ENCODE measurements at regions not wholly inside any gene's neighbourhood (a gene's known extent, or its start where the extent isn't known, plus 50 kb on each side); places are given as distances from the start of the nearest gene placed in this dataset.
"Not testable (repeated sequence)": the region's sequence is repeated elsewhere in the genome, so short reads cannot be mapped to it uniquely, and the experiment has no call there.

DNA sequence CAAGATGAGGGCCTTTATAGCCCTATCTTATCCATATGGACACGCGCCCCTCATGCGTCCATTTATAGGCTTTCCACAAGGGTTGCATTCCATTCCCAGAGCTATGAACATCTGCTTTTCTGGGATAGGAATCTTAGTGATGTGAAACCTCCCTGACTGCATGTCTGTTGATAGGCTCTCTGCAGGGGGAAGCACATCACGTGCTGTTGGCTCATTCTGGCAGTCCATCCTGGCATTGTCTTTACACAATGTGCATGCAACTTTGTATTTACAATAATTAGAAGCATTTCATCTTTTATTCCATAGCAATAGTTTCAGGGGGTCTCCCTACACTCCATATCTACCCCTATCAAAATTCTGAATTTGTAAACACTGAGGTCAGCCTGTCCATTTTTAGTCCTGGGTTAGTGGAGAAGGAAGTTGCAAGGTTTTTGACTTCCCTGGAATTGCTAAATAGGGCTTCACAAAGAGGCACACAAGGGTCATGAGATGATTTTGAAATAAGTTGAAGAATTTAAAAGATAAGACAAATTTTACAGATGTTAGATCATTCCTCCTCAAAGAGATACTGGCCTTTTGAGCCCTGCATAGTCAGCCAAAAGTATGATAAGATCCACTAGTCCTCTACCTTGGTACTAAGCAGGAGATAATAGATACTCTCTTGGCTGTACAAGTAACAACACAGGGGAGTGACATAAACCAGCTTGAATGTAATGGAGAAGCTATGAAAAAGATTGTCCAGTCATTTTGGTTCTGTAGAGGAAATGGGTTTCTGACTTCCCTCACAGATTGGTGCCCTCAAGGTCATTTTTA, 98.7 kb upstream of the GPR141 start:
- H3K9me3 ChIP-seq (ENCODE audit: control insufficient read depth in 2 of 2, insufficient read depth in 1 of 2, low read length in 1 of 2); H3K27me3 ChIP-seq (ENCODE audit: control insufficient read depth in 2 of 2, insufficient read depth in 1 of 2, low read length in 1 of 2); H3K36me3 ChIP-seq (ENCODE audit: control insufficient read depth in 2 of 2, insufficient read depth in 2 of 2, low read length in 1 of 2); H3K27ac ChIP-seq (ENCODE audit: low read depth in 1 of 2, low read length in 1 of 2); DNase-seq (ENCODE audit: low read depth in 6 of 9, low spot score in 9 of 9); H3K4me1 ChIP-seq (ENCODE audit: control insufficient read depth in 2 of 2, insufficient read depth in 2 of 2, low read length in 2 of 2); H3K4me3 ChIP-seq (ENCODE audit: low read length in 2 of 2): not testable (repeated sequence)
- 83% methylated on average over 4 of the region's 4 CpGs for WGBS

DNA sequence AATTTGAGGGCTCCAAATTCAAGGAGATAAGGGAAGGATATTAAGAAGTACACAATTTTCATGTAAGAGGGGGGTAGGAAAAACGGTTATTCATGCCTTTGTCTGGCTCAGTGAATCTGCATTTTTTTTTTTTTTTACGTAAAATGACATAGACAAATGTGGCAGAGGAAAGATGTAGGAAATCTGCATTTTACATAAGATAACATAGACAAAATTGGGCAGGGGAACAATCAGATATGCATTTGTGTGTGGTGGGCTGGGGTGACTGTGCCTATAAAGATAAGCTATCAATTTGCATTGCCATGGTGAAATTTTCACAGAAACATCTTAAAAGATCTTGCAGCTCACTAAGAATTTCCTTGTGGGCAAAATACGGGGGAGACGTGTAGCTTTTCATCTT, 92.7 kb upstream of the GPR141 start:
- 48% methylated on average over 4 of the region's 4 CpGs for WGBS
- Histone ChIP-seq H3K36me3 (ENCODE audit: control insufficient read depth in 2 of 2, insufficient read depth in 2 of 2, low read length in 1 of 2) (no peaks in the 10 kb centered on the region), H3K27ac (ENCODE audit: low read depth in 1 of 2, low read length in 1 of 2) (no peak overlapping the region), H3K4me1 (ENCODE audit: control insufficient read depth in 2 of 2, insufficient read depth in 2 of 2, low read length in 2 of 2) (no peaks in the 10 kb centered on the region), H3K9me3 (ENCODE audit: control insufficient read depth in 2 of 2, insufficient read depth in 1 of 2, low read length in 1 of 2) (no peaks in the 10 kb centered on the region), H3K4me3 (ENCODE audit: low read length in 2 of 2) (no peak overlapping the region), H3K27me3 (ENCODE audit: control insufficient read depth in 2 of 2, insufficient read depth in 1 of 2, low read length in 1 of 2) (no peaks in the 10 kb centered on the region)
- DNase-seq (ENCODE audit: low read depth in 6 of 9, low spot score in 9 of 9) = no peak

DNA sequence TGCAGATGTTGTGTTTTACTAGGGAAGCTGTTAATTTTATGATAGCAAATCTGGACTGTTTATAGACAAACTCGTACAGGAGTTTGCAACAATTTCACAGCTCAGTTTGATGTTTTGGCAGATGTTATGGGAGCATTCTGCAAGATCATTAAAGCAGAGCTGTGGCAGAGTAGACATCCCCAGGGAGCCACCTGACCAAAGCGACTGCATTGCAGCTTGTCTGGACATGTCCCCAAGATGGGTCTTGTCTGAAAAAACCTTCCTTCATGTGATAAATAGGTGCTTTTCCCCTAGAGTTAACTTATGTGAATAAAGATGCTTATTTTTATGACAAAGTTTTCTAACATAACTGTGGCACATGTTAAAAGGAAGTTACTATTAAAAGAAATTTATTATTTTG, 91.2 kb upstream of the GPR141 start:
- no peaks in the 10 kb centered on the region for H3K4me1 ChIP-seq (ENCODE audit: control insufficient read depth in 2 of 2, insufficient read depth in 2 of 2, low read length in 2 of 2)
- H3K27ac ChIP-seq (ENCODE audit: low read depth in 1 of 2, low read length in 1 of 2) = no peak overlapping the region
- no peaks in the 10 kb centered on the region for H3K9me3 ChIP-seq (ENCODE audit: control insufficient read depth in 2 of 2, insufficient read depth in 1 of 2, low read length in 1 of 2)
- WGBS = 88% methylated on average over 2 of the region's 2 CpGs
- no peaks in the 10 kb centered on the region for H3K27me3 ChIP-seq (ENCODE audit: control insufficient read depth in 2 of 2, insufficient read depth in 1 of 2, low read length in 1 of 2)
- no peak for DNase-seq (ENCODE audit: low read depth in 6 of 9, low spot score in 9 of 9)
- H3K4me3 ChIP-seq (ENCODE audit: low read length in 2 of 2) = no peak overlapping the region
- no peaks in the 10 kb centered on the region for H3K36me3 ChIP-seq (ENCODE audit: control insufficient read depth in 2 of 2, insufficient read depth in 2 of 2, low read length in 1 of 2)

DNA sequence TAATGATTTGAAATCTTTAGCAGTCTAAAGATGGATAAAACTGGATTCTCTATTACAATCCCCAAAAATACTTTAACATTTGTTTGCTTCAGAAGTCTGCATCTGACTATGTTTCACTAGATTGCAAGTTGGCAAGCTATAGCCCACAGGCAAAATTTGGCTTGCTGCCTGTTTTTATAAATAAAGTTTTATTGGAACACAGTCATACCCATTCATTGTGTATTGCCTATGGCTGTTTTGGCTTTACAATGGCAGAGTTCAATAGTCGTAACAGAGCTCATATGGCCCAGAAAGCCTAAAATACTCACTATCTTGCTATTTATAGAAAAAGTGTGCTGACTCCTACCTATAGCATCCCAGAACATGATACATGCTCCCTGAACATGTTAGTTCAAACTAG, 89.0 kb upstream of the GPR141 start:
- Histone ChIP-seq H3K36me3 (ENCODE audit: control insufficient read depth in 2 of 2, insufficient read depth in 2 of 2, low read length in 1 of 2) (no peaks in the 10 kb centered on the region), H3K27ac (ENCODE audit: low read depth in 1 of 2, low read length in 1 of 2) (no peak overlapping the region), H3K4me1 (ENCODE audit: control insufficient read depth in 2 of 2, insufficient read depth in 2 of 2, low read length in 2 of 2) (no peaks in the 10 kb centered on the region), H3K9me3 (ENCODE audit: control insufficient read depth in 2 of 2, insufficient read depth in 1 of 2, low read length in 1 of 2) (no peaks in the 10 kb centered on the region), H3K27me3 (ENCODE audit: control insufficient read depth in 2 of 2, insufficient read depth in 1 of 2, low read length in 1 of 2) (no peaks in the 10 kb centered on the region), H3K4me3 (ENCODE audit: low read length in 2 of 2) (no peak overlapping the region)
- no peak for DNase-seq (ENCODE audit: low read depth in 6 of 9, low spot score in 9 of 9)
- WGBS = 97% methylated on average over 1 of the region's 1 CpG

DNA sequence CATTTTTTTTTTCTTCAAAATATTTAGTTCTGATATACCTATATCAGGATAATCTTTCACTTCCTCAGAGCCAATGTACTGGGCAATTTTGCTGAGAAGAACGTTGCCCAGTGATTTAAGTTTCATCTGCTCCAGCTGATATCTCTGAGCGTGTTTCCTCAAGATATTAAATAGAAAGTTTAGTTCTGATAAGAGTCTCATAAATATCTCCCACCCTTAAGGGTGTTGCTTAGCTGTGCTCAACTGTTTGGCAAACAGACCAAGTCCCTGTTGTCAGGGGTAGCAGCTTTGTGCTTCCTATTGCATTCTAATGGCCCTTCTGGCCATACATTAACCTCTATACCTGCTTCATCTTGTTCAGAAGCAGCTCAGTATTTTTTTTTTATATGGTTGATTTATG, 84.7 kb upstream of the GPR141 start:
- 26% methylated on average over 2 of the region's 2 CpGs for WGBS
- H3K4me1 ChIP-seq (ENCODE audit: control insufficient read depth in 2 of 2, insufficient read depth in 2 of 2, low read length in 2 of 2) = no peaks in the 10 kb centered on the region
- no peak for DNase-seq (ENCODE audit: low read depth in 6 of 9, low spot score in 9 of 9)
- no peak overlapping the region for H3K4me3 ChIP-seq (ENCODE audit: low read length in 2 of 2)
- H3K36me3 ChIP-seq (ENCODE audit: control insufficient read depth in 2 of 2, insufficient read depth in 2 of 2, low read length in 1 of 2) = no peaks in the 10 kb centered on the region
- H3K27me3 ChIP-seq (ENCODE audit: control insufficient read depth in 2 of 2, insufficient read depth in 1 of 2, low read length in 1 of 2) = no peaks in the 10 kb centered on the region
- no peak overlapping the region for H3K27ac ChIP-seq (ENCODE audit: low read depth in 1 of 2, low read length in 1 of 2)
- no peaks in the 10 kb centered on the region for H3K9me3 ChIP-seq (ENCODE audit: control insufficient read depth in 2 of 2, insufficient read depth in 1 of 2, low read length in 1 of 2)

DNA sequence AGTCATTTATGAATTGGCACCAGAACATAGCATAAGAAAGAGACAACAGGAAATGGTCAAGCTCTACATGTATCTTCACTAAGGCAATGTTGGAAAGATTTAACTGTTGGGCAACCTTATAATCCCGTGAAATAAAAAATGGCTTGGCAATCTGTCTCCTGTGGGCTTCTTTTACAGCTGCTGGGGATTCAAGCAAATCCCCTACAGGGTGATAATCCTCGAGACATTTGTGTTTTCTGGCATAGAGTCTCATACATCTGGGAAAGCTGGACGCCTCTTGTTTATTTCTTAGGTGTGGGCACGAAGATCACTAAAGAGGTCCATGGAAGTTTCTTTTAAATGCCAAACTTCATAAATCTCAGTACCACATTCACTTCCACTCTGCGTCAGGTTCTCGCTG, 82.2 kb upstream of the GPR141 start:
- no peak overlapping the region for H3K27ac ChIP-seq (ENCODE audit: low read depth in 1 of 2, low read length in 1 of 2)
- H3K36me3 ChIP-seq (ENCODE audit: control insufficient read depth in 2 of 2, insufficient read depth in 2 of 2, low read length in 1 of 2) = no peaks in the 10 kb centered on the region
- WGBS = 95% methylated on average over 6 of the region's 6 CpGs
- no peak for DNase-seq (ENCODE audit: low read depth in 6 of 9, low spot score in 9 of 9)
- H3K9me3 ChIP-seq (ENCODE audit: control insufficient read depth in 2 of 2, insufficient read depth in 1 of 2, low read length in 1 of 2) = no peaks in the 10 kb centered on the region
- H3K27me3 ChIP-seq (ENCODE audit: control insufficient read depth in 2 of 2, insufficient read depth in 1 of 2, low read length in 1 of 2) = no peaks in the 10 kb centered on the region
- no peak overlapping the region for H3K4me3 ChIP-seq (ENCODE audit: low read length in 2 of 2)
- no peaks in the 10 kb centered on the region for H3K4me1 ChIP-seq (ENCODE audit: control insufficient read depth in 2 of 2, insufficient read depth in 2 of 2, low read length in 2 of 2)

DNA sequence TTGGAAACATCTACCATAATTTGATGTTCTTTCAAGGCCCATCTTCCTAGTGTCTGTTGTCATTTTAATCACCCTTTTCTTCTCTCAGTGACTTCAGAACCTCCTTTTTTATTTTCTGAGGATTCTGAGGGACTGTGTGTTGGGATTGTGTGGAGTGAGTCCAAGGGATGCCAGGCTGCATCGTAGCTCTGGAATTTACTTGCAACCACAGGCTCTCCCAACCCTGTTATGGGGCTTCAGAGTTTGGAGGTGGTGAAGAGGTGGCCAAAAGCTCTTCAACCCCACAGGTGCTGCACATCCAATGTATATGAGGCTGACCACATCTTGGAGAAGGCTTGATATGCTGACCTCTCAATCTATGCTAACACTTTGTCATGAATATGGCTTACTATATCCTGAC, 79.5 kb upstream of the GPR141 start:
- no peak for DNase-seq (ENCODE audit: low read depth in 6 of 9, low spot score in 9 of 9)
- WGBS = 94% methylated on average over 1 of the region's 1 CpG
- Histone ChIP-seq H3K27me3 (ENCODE audit: control insufficient read depth in 2 of 2, insufficient read depth in 1 of 2, low read length in 1 of 2) (no peaks in the 10 kb centered on the region), H3K4me3 (ENCODE audit: low read length in 2 of 2) (no peak overlapping the region), H3K27ac (ENCODE audit: low read depth in 1 of 2, low read length in 1 of 2) (no peak overlapping the region), H3K9me3 (ENCODE audit: control insufficient read depth in 2 of 2, insufficient read depth in 1 of 2, low read length in 1 of 2) (no peaks in the 10 kb centered on the region), H3K36me3 (ENCODE audit: control insufficient read depth in 2 of 2, insufficient read depth in 2 of 2, low read length in 1 of 2) (no peaks in the 10 kb centered on the region), H3K4me1 (ENCODE audit: control insufficient read depth in 2 of 2, insufficient read depth in 2 of 2, low read length in 2 of 2) (no peaks in the 10 kb centered on the region)

DNA sequence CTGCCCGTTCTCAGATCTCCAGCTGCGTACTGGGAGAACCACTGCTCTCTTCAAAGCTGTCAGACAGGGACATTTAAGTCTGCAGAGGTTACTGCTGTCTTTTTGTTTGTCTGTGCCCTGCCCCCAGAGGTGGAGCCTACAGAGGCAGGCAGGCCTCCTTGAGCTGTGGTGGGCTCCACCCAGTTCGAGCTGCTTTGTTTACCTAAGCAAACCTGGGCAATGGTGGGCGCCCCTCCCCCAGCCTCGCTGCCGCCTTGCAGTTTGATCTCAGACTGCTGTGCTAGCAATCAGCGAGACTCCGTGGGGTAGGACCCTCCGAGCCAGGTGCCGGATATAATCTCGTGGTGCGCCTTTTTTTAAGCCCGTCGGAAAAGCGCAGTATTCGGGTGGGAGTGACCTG, 66.2 kb upstream of the GPR141 start:
- 97% methylated on average over 15 of the region's 16 CpGs for WGBS
- H3K27ac ChIP-seq (ENCODE audit: low read depth in 1 of 2, low read length in 1 of 2); H3K4me1 ChIP-seq (ENCODE audit: control insufficient read depth in 2 of 2, insufficient read depth in 2 of 2, low read length in 2 of 2): not testable (repeated sequence)

DNA sequence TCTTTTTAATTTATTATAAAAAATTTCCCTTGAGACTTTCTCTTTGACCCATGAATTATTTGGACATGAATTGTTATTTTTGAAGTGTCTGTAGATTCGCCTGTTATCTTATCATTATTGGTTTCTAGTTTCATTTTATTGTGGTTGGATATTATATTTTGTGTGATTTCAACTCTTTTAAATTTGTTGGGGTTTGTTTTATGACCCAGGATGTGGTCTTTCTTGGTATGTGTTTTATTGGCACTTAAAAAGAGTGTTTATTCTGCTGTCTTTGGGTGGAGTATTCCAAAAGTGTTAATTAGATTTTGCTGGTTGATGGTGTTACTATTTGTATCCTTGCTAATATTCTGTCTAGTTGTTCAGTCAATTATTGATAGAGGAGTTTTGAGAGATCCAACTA, 50.5 kb upstream of the GPR141 start:
- Histone ChIP-seq H3K9me3 (ENCODE audit: control insufficient read depth in 2 of 2, insufficient read depth in 1 of 2, low read length in 1 of 2) (peaks cover 0 to 5% of the 10 kb centered on the region in 2 donors), H3K36me3 (ENCODE audit: control insufficient read depth in 2 of 2, insufficient read depth in 2 of 2, low read length in 1 of 2) (no peaks in the 10 kb centered on the region), H3K4me1 (ENCODE audit: control insufficient read depth in 2 of 2, insufficient read depth in 2 of 2, low read length in 2 of 2) (no peaks in the 10 kb centered on the region), H3K4me3 (ENCODE audit: low read length in 2 of 2) (no peak overlapping the region), H3K27ac (ENCODE audit: low read depth in 1 of 2, low read length in 1 of 2) (no peak overlapping the region), H3K27me3 (ENCODE audit: control insufficient read depth in 2 of 2, insufficient read depth in 1 of 2, low read length in 1 of 2) (no peaks in the 10 kb centered on the region)
- DNase-seq (ENCODE audit: low read depth in 6 of 9, low spot score in 9 of 9) = no peak
- WGBS = 80% methylated on average over 1 of the region's 1 CpG

More for the DNA sequence above, 66.2 kb upstream of the GPR141 start:
- not testable (repeated sequence) for H3K4me3 ChIP-seq (ENCODE audit: low read length in 2 of 2); H3K27me3 ChIP-seq (ENCODE audit: control insufficient read depth in 2 of 2, insufficient read depth in 1 of 2, low read length in 1 of 2); H3K9me3 ChIP-seq (ENCODE audit: control insufficient read depth in 2 of 2, insufficient read depth in 1 of 2, low read length in 1 of 2); DNase-seq (ENCODE audit: low read depth in 6 of 9, low spot score in 9 of 9); H3K36me3 ChIP-seq (ENCODE audit: control insufficient read depth in 2 of 2, insufficient read depth in 2 of 2, low read length in 1 of 2)

Data from thymus (tissue), 11 donors.